ENCODE measurements at regions not wholly inside any gene's neighbourhood (a gene's known extent, or its start where the extent isn't known, plus 50 kb on each side); places are given as distances from the start of the nearest gene placed in this dataset.

DNA sequence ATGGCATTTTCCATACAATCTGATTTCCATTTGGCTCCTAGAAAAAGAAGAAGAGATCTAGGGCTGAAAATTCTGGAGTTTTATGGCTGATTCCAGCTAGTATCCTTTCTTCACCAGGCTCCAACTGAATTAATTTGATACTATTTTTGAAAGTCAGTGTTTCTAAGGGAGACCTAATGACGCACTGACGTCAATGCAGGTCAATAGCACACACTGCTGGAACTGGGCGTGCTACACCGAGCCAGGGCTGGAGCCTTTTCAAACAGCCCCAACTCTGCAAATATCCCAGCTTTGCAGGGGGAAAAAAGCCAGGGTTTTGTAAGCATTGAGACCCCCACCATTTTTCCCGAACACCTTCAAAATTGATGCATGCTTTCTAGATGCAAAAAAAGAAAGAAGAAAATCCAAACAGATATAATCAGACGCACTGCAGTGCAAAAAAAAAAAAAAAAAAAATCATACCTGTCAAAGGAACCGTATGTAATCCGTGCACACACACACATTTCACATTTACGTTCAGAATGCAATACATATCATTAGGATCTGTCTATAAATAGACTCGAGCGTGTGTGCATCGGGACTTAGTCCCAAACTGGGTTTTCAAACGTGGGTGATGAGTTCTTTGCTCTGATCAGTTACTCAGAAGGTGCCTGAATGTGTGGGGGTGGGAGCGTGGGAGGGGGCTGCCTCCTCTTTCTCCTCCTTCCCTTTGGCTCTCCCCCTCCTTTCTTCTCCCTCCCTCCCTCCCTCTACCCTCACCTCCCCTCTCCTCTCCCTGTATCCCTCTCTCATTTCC is 124.5 kb upstream of the HSD17B12 start:
- in situ Hi-C loops (cut with MboI; ENCODE audit: low sequenced_read_pairs in 4 of 4) (no loop called here), intact Hi-C loops (cut with DNase I; ENCODE audit: low total_unique reads) (no loop called here)
- H3K9me3 ChIP-seq: no peaks in the 10 kb centered on the region
- H3K27ac ChIP-seq: peak overlapping the region in 2 of 4 donors; percentile 28 to 58
- H3K36me3 ChIP-seq: no peaks in the 10 kb centered on the region
- H3K4me1 ChIP-seq: peaks cover 7 to 8% of the 10 kb centered on the region in 2 donors
- DNase-seq (no peak), ATAC-seq (peak in 1 of 2 donors; percentile 42)
- no peak for TF ChIP-seq CTCF (IDR thresholded peaks at IDR 0.05 in 4 of 5, conservative IDR thresholded peaks at IDR 0.05 in 1 of 5)
- no peak for TF ChIP-seq POLR2A (IDR thresholded peaks at IDR 0.05)
- H3K27me3 ChIP-seq: peaks cover 20 to 60% (median 39%) of the 10 kb centered on the region in 3 donors
- no peak overlapping the region for H3K4me3 ChIP-seq

GRCh38 chr11:43556612-43557375 is 123.7 kb upstream of the HSD17B12 start:
- H3K27ac ChIP-seq: no peak overlapping the region
- no peaks in the 10 kb centered on the region for H3K36me3 ChIP-seq
- in situ Hi-C loops (cut with MboI; ENCODE audit: low sequenced_read_pairs in 4 of 4) (no loop called here), intact Hi-C loops (cut with DNase I; ENCODE audit: low total_unique reads) (no loop called here)
- peaks cover 7 to 8% of the 10 kb centered on the region in 2 donors for H3K4me1 ChIP-seq
- ATAC-seq: no peak
- TF ChIP-seq POLR2A (IDR thresholded peaks at IDR 0.05) (no peak), CTCF (IDR thresholded peaks at IDR 0.05 in 4 of 5, conservative IDR thresholded peaks at IDR 0.05 in 1 of 5) (no peak)
- no peaks in the 10 kb centered on the region for H3K9me3 ChIP-seq
- peak overlapping the region in 1 of 4 donors; percentile 17 for H3K4me3 ChIP-seq
- DNase-seq: no peak
- peaks cover 20 to 60% (median 42%) of the 10 kb centered on the region in 3 donors for H3K27me3 ChIP-seq

- ATAC-seq: no peak
- Histone ChIP-seq H3K27me3 (peaks cover 20 to 60% (median 42%) of the 10 kb centered on the region in 3 donors), H3K27ac (no peak overlapping the region), H3K36me3 (no peaks in the 10 kb centered on the region), H3K4me3 (peak overlapping the region in 1 of 4 donors; percentile 17), H3K9me3 (no peaks in the 10 kb centered on the region), H3K4me1 (peaks cover 7 to 8% of the 10 kb centered on the region in 2 donors)
- intact Hi-C loops (cut with DNase I; ENCODE audit: low total_unique reads) (no loop called here), in situ Hi-C loops (cut with MboI; ENCODE audit: low sequenced_read_pairs in 4 of 4) (no loop called here)
- DNase-seq: no peak
- TF ChIP-seq POLR2A (IDR thresholded peaks at IDR 0.05) (no peak), CTCF (IDR thresholded peaks at IDR 0.05 in 4 of 5, conservative IDR thresholded peaks at IDR 0.05 in 1 of 5) (no peak)
Observed at GRCh38 chr11:43557553-43558110, 122.9 kb upstream of the HSD17B12 start.

DNA sequence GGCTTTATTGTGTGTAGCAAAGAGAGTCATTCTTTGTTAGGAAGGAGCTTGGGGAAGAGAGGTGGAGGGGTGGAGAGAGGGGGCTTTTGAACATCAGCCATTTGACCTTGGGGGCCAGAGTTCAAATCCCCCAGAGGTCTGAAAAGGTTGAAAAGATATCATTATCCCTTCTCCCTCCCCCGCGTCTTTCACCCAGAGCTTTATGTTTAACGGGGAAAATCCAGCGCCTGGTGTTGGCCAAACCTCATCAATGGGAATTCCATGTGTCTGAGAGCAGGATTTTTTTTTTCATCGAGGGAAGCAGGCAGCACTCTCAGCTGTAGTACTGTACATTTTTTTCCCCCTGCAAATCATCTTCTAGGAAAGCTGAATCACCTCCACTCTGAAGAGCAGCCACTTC is 122.4 kb upstream of the HSD17B12 start:
- TF ChIP-seq CTCF (IDR thresholded peaks at IDR 0.05 in 4 of 5, conservative IDR thresholded peaks at IDR 0.05 in 1 of 5): no peak
- no peak for TF ChIP-seq POLR2A (IDR thresholded peaks at IDR 0.05)
- peaks cover 7 to 8% of the 10 kb centered on the region in 2 donors for H3K4me1 ChIP-seq
- ATAC-seq: no peak
- H3K27me3 ChIP-seq: peaks cover 20 to 54% (median 42%) of the 10 kb centered on the region in 3 donors
- H3K27ac ChIP-seq: no peak overlapping the region
- intact Hi-C loops (cut with DNase I; ENCODE audit: low total_unique reads): no loop called here
- H3K36me3 ChIP-seq: no peaks in the 10 kb centered on the region
- no peaks in the 10 kb centered on the region for H3K9me3 ChIP-seq
- in situ Hi-C loops (cut with MboI; ENCODE audit: low sequenced_read_pairs in 4 of 4): no loop called here
- H3K4me3 ChIP-seq: no peak overlapping the region
- DNase-seq: no peak
